Right cardiac atrium (tissue), 5 donors: ENCODE measurements at regions not wholly inside any gene's neighbourhood (a gene's known extent, or its start where the extent isn't known, plus 50 kb on each side); places are given as distances from the start of the nearest gene placed in this dataset.

Source experiments
- ATAC-seq, 2 donors: fragments of 200-7000 bp; cut with Tn5 transposase; one replicate each; pipeline versions ENCODE4 v1.8.0 to v1.9.1; 2020; ENCODE audit warnings: moderate library complexity in 2 of 2, mild to moderate bottlenecking in 1 of 2
- DNase-seq, 3 donors: peaks; one replicate each; pipeline ENCODE4 v3.0.0-alpha.2; 2020
- H3K27ac ChIP-seq: one replicate; pipeline ENCODE4 v1.5.1; 2013; ENCODE audit warnings: mild to moderate bottlenecking, low read length, control low read depth, moderate library complexity
- H3K27me3 ChIP-seq: one replicate; pipeline ENCODE4 v1.6.1; 2013; ENCODE audit not compliant: control insufficient read depth, insufficient read depth
- H3K4me1 ChIP-seq: one replicate; pipeline ENCODE4 v1.6.1; 2013; ENCODE audit warnings: low read length; ENCODE audit not compliant: control insufficient read depth, insufficient read depth
- H3K4me3 ChIP-seq: one replicate; pipeline ENCODE4 v1.5.1; 2013; ENCODE audit warnings: low read length, control low read depth
- H3K9me3 ChIP-seq: one replicate; pipeline ENCODE4 v1.6.1; 2013; ENCODE audit warnings: low read length; ENCODE audit not compliant: control insufficient read depth
- WGBS: extraction: QIAGEN DNeasy Blood & Tissue Kit; methylation state at CpG from one replicate; pipeline ENCODE4 v1.1.7; 2013; 5-methylcytosine and 5-hydroxymethylcytosine counted together
- intact Hi-C, 4 donors: fragments of 100-400 bp; cut with DNase I; formaldehyde crosslinking; loops; one replicate each; pipeline versions ENCODE4 v1.11.0 to v1.14.0; 2022 to 2023
- donor health status: healthy with polysubstance abuse.
- donor health status: DM: no; HTN: yes; CAD: no.
- donor health status: DM: no; HTN: no; CAD: no.
- donor health status: DM: no; HTN: yes; CAD: no; lungs with severe emphysema.
- donor health status: DM: yes; HTN: yes; CAD: no.

GRCh38 chr6:19655744-19656143 lies 181.4 kb upstream of the ID4 start:
- intact Hi-C loops: no loop called here

GRCh38 chr6:19660123-19660910 lies 176.9 kb upstream of the ID4 start:
- Histone ChIP-seq H3K27ac (no peak overlapping the region), H3K9me3 (no peaks in the 10 kb centered on the region), H3K4me1 (no peaks in the 10 kb centered on the region), H3K27me3 (no peaks in the 10 kb centered on the region), H3K4me3 (no peak overlapping the region)
- WGBS: 45% methylated on average over 2 of the region's 2 CpGs
- intact Hi-C loops: no loop called here
- no peak for DNase-seq
- ATAC-seq: no peak

More at GRCh38 chr6:19655744-19656143, 181.4 kb upstream of the ID4 start:
- no peak overlapping the region for H3K27ac ChIP-seq
- no peaks in the 10 kb centered on the region for H3K27me3 ChIP-seq
- DNase-seq (no peak), ATAC-seq (no peak)
- no peaks in the 10 kb centered on the region for H3K9me3 ChIP-seq
- WGBS: 49% methylated on average over 1 of the region's 1 CpG
- H3K4me3 ChIP-seq: no peak overlapping the region
- H3K4me1 ChIP-seq: no peaks in the 10 kb centered on the region

GRCh38 chr6:19662911-19663310 lies 174.3 kb upstream of the ID4 start:
- Histone ChIP-seq H3K27ac (no peak overlapping the region), H3K4me3 (no peak overlapping the region), H3K27me3 (no peaks in the 10 kb centered on the region), H3K4me1 (no peaks in the 10 kb centered on the region), H3K9me3 (no peaks in the 10 kb centered on the region)
- no peak for DNase-seq
- no peak for ATAC-seq
- intact Hi-C loops: no loop called here
- 68% methylated on average over 3 of the region's 3 CpGs for WGBS

GRCh38 chr6:19663479-19663878 lies 173.7 kb upstream of the ID4 start:
- Histone ChIP-seq H3K27ac (no peak overlapping the region), H3K4me3 (no peak overlapping the region), H3K9me3 (no peaks in the 10 kb centered on the region), H3K4me1 (no peaks in the 10 kb centered on the region), H3K27me3 (no peaks in the 10 kb centered on the region)
- ATAC-seq (no peak), DNase-seq (no peak)
- 69% methylated on average over 6 of the region's 6 CpGs for WGBS
- intact Hi-C loops: no loop called here

GRCh38 chr6:19664050-19664449 lies 173.1 kb upstream of the ID4 start:
- DNase-seq (no peak), ATAC-seq (no peak)
- 87% methylated on average over 7 of the region's 7 CpGs for WGBS
- Histone ChIP-seq H3K27ac (no peak overlapping the region), H3K9me3 (no peaks in the 10 kb centered on the region), H3K4me1 (no peaks in the 10 kb centered on the region), H3K27me3 (no peaks in the 10 kb centered on the region), H3K4me3 (no peak overlapping the region)
- intact Hi-C loops: no loop called here

GRCh38 chr6:19664878-19665612 lies 172.1 kb upstream of the ID4 start:
- no peaks in the 10 kb centered on the region for H3K9me3 ChIP-seq
- DNase-seq (no peak), ATAC-seq (no peak)
- intact Hi-C loops: no loop called here
- 97% methylated on average over 2 of the region's 2 CpGs for WGBS
- H3K27ac ChIP-seq: no peak overlapping the region
- no peaks in the 10 kb centered on the region for H3K27me3 ChIP-seq
- no peak overlapping the region for H3K4me3 ChIP-seq
- H3K4me1 ChIP-seq: no peaks in the 10 kb centered on the region

- no peaks in the 10 kb centered on the region for H3K9me3 ChIP-seq
- 25% methylated on average over 1 of the region's 1 CpG for WGBS
- H3K4me1 ChIP-seq: no peaks in the 10 kb centered on the region
- DNase-seq: no peak
- no peak for ATAC-seq
- no peaks in the 10 kb centered on the region for H3K27me3 ChIP-seq
- H3K27ac ChIP-seq: no peak overlapping the region
- H3K4me3 ChIP-seq: no peak overlapping the region
- intact Hi-C loops: no loop called here
Measured at GRCh38 chr6:19665613-19665909, 171.6 kb upstream of the ID4 start.

GRCh38 chr6:19668710-19669109 lies 168.5 kb upstream of the ID4 start:
- no peaks in the 10 kb centered on the region for H3K4me1 ChIP-seq
- intact Hi-C loops: no loop called here
- no peak for DNase-seq
- no peak overlapping the region for H3K27ac ChIP-seq
- no peak for ATAC-seq
- no peaks in the 10 kb centered on the region for H3K9me3 ChIP-seq
- H3K4me3 ChIP-seq: no peak overlapping the region
- H3K27me3 ChIP-seq: no peaks in the 10 kb centered on the region

GRCh38 chr6:19669206-19669605 lies 168.0 kb upstream of the ID4 start:
- no peak overlapping the region for H3K4me3 ChIP-seq
- no peak for ATAC-seq
- H3K9me3 ChIP-seq: no peaks in the 10 kb centered on the region
- H3K4me1 ChIP-seq: no peaks in the 10 kb centered on the region
- DNase-seq: no peak
- intact Hi-C loops: no loop called here
- no peaks in the 10 kb centered on the region for H3K27me3 ChIP-seq
- H3K27ac ChIP-seq: no peak overlapping the region

- Histone ChIP-seq H3K4me1 (no peaks in the 10 kb centered on the region), H3K27me3 (no peaks in the 10 kb centered on the region), H3K4me3 (no peak overlapping the region), H3K9me3 (no peaks in the 10 kb centered on the region), H3K27ac (no peak overlapping the region)
- DNase-seq: no peak
- ATAC-seq: no peak
- intact Hi-C loops: no loop called here
Measured at GRCh38 chr6:19682859-19683258, 154.3 kb upstream of the ID4 start.

GRCh38 chr6:19690325-19691075 lies 146.7 kb upstream of the ID4 start:
- DNase-seq (no peak), ATAC-seq (no peak)
- Histone ChIP-seq H3K9me3 (no peaks in the 10 kb centered on the region), H3K4me3 (no peak overlapping the region), H3K4me1 (no peaks in the 10 kb centered on the region), H3K27ac (no peak overlapping the region), H3K27me3 (no peaks in the 10 kb centered on the region)
- intact Hi-C loops: no loop called here
- 58% methylated on average over 6 of the region's 6 CpGs for WGBS
